Stomach (tissue), 8 donors: ENCODE measurements at regions not wholly inside any gene's neighbourhood (a gene's known extent, or its start where the extent isn't known, plus 50 kb on each side); places are given as distances from the start of the nearest gene placed in this dataset.

Source experiments
- DNase-seq, 2 donors: peaks; one replicate each; pipeline versions ENCODE4 v3.0.0 to v3.0.0-alpha.2; 2013 to 2019
- H3K27ac ChIP-seq, 5 donors: fragments of 200-600 bp in 4 of 5; sonication (generic) in 4 of 5; one replicate each; pipeline ENCODE4 v1.5.1; 2013 to 2019; ENCODE audit warnings: mild to moderate bottlenecking in 1 of 5, moderate library complexity in 1 of 5
- H3K27me3 ChIP-seq, 3 donors: fragments of 200-600 bp; sonication (generic); one replicate each; pipeline ENCODE4 v1.5.1; 2017 to 2019; ENCODE audit warnings: mixed run types in 1 of 3
- H3K36me3 ChIP-seq, 4 donors: fragments of 200-600 bp; sonication (generic); 1 replicate in 3 of 4; 2 replicates in 1 of 4; pipeline ENCODE4 v1.5.1; 2016 to 2019
- H3K4me1 ChIP-seq, 4 donors: fragments of 200-600 bp; sonication (generic); one replicate each; pipeline ENCODE4 v1.5.1; 2016 to 2019
- H3K4me3 ChIP-seq, 4 donors: fragments of 200-600 bp; sonication (generic) in 3 of 4; one replicate each; pipeline ENCODE4 v1.5.1; 2016 to 2019; ENCODE audit warnings: mild to moderate bottlenecking in 1 of 4
- H3K9me3 ChIP-seq, 4 donors: fragments of 200-600 bp; sonication (generic); one replicate each; pipeline ENCODE4 v1.5.1; 2016 to 2019
- EP300 ChIP-seq: sonication (generic); formaldehyde crosslinking; IDR thresholded peaks from one replicate; pipeline ENCODE4 v1.6.1; 2017; ENCODE audit warnings: antibody characterized with exemption
- POLR2A ChIP-seq, 4 donors: fragments of 450-650 bp; IDR thresholded peaks; one replicate each; pipeline ENCODE4 v1.6.1; 2016; ENCODE audit warnings: antibody characterized with exemption in 4 of 4, control low read depth in 2 of 4, mild to moderate bottlenecking in 1 of 4, moderate library complexity in 1 of 4
- POLR2AphosphoS5 ChIP-seq, 3 donors: sonication (generic); formaldehyde crosslinking; IDR thresholded peaks; one replicate each; pipeline ENCODE4 v1.6.1; 2016; ENCODE audit warnings: antibody characterized with exemption in 3 of 3
- WGBS, 5 donors: extraction: QIAGEN DNeasy Blood & Tissue Kit in 3 of 5; methylation state at CpG; one replicate each; pipeline versions ENCODE4 v1.1.5 to v1.1.7; 2013 to 2018; 5-methylcytosine and 5-hydroxymethylcytosine counted together
- intact Hi-C: fragments of 100-400 bp; cut with DNase I; formaldehyde crosslinking; loops from one replicate; pipeline ENCODE4 v1.15.1; 2023; ENCODE audit warnings: low total_unique reads
- TF ChIP-seq, protein P1 (sequence below), 7 experiments: fragments of 450-650 bp in 4 of 7; fragments of 200-600 bp in 3 of 7; sonication (generic) in 3 of 7; IDR thresholded peaks; one replicate each; pipeline ENCODE4 v1.5.1; 2016 to 2019; ENCODE audit warnings: antibody characterized with exemption in 7 of 7, control low read depth in 2 of 7, mild to moderate bottlenecking in 1 of 7
- donor health status: healthy with polysubstance abuse.
- donor health status: Bipolar disorder and iron deficiency.
- donor health status: healthy.

DNA sequence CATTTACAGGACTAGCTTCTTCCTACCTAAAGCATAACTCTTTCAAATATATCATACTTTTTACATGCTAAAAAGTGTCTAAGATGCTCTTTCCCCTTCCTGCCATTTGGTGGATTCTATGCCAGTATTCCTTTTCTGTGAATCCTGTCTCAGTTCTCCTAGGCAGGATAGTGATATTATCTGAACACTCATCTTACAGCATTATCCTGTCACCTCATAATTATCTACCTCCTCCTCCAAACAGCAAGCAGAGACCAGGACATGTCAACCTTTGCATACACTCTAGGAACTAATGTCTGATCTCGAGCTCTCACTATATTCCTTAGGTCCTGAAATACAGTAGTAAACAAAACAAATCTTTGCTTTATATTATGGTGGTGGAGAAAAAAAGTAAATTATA, 275.5 kb downstream of the FAM181B start:
- WGBS, 5 donors: 35 to 70% (median 52%) methylated on average over 1 of the region's 1 CpG
- no peak overlapping the region for H3K27ac ChIP-seq
- no peaks in the 10 kb centered on the region for H3K36me3 ChIP-seq
- intact Hi-C loops: no loop called here
- H3K27me3 ChIP-seq: no peaks in the 10 kb centered on the region
- DNase-seq: no peak
- no peaks in the 10 kb centered on the region for H3K9me3 ChIP-seq
- TF ChIP-seq, protein P1, sequence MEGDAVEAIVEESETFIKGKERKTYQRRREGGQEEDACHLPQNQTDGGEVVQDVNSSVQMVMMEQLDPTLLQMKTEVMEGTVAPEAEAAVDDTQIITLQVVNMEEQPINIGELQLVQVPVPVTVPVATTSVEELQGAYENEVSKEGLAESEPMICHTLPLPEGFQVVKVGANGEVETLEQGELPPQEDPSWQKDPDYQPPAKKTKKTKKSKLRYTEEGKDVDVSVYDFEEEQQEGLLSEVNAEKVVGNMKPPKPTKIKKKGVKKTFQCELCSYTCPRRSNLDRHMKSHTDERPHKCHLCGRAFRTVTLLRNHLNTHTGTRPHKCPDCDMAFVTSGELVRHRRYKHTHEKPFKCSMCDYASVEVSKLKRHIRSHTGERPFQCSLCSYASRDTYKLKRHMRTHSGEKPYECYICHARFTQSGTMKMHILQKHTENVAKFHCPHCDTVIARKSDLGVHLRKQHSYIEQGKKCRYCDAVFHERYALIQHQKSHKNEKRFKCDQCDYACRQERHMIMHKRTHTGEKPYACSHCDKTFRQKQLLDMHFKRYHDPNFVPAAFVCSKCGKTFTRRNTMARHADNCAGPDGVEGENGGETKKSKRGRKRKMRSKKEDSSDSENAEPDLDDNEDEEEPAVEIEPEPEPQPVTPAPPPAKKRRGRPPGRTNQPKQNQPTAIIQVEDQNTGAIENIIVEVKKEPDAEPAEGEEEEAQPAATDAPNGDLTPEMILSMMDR (IDR thresholded peaks at IDR 0.05): no peak
- TF ChIP-seq POLR2AphosphoS5 (IDR thresholded peaks at IDR 0.05): no peak
- TF ChIP-seq POLR2A (IDR thresholded peaks at IDR 0.05): no peak
- no peak overlapping the region for H3K4me3 ChIP-seq
- no peaks in the 10 kb centered on the region for H3K4me1 ChIP-seq

DNA sequence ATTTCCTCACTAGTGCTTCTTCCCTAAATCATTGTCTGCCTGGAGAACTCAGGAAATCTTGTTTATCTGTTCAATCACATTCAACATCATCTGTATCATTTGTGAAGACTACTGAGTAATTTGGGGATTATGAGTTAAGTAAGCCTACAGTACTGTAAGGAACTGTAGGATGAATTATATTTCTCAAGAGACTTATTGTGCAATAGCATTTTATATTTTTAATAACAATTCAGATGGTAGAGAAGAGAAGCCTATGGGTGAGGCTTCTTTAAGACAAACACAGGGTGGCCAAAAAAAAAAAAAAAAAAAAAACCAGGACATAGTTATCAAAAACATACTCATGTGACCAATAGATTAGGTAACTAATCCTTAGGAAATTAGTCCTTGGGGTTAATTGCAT, 282.7 kb downstream of the FAM181B start:
- Histone ChIP-seq H3K9me3 (no peaks in the 10 kb centered on the region), H3K4me3 (no peak overlapping the region), H3K4me1 (no peaks in the 10 kb centered on the region), H3K27ac (no peak overlapping the region), H3K36me3 (no peaks in the 10 kb centered on the region), H3K27me3 (no peaks in the 10 kb centered on the region)
- intact Hi-C loops: no loop called here
- TF ChIP-seq, protein P1 (IDR thresholded peaks at IDR 0.05): no peak
- TF ChIP-seq POLR2AphosphoS5 (IDR thresholded peaks at IDR 0.05) (no peak), EP300 (no peak), POLR2A (IDR thresholded peaks at IDR 0.05) (no peak)
- DNase-seq: no peak

DNA sequence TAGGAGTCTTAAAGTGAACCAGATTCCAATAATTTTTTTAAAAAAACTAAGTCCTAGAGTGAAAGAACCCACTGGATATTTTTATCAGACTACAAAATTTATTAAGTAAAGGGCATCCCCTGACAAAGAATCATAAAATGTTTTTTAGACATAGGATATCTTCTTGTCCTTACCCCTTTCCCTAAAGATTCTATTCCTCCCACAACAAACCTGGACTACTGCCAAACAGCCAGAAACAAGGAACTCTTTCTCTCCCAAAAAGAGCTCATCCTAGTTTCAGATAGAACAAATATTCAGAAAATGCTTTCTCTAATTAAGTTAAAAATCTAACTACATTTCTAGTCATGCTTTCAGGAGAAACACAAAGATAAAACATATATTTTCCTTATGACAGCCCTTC, 327.1 kb downstream of the FAM181B start:
- H3K4me3 ChIP-seq: no peak overlapping the region
- peaks cover 0 to 26% (median 15%) of the 10 kb centered on the region in 4 donors for H3K9me3 ChIP-seq
- H3K4me1 ChIP-seq: no peaks in the 10 kb centered on the region
- TF ChIP-seq EP300: no peak
- TF ChIP-seq POLR2A (IDR thresholded peaks at IDR 0.05): no peak
- TF ChIP-seq, protein P1 (IDR thresholded peaks at IDR 0.05): no peak
- TF ChIP-seq POLR2AphosphoS5 (IDR thresholded peaks at IDR 0.05): no peak
- no peaks in the 10 kb centered on the region for H3K27me3 ChIP-seq
- H3K36me3 ChIP-seq: no peaks in the 10 kb centered on the region
- no peak overlapping the region for H3K27ac ChIP-seq
- DNase-seq: peak in 1 of 2 donors; percentile 7
- intact Hi-C loops: no loop called here

DNA sequence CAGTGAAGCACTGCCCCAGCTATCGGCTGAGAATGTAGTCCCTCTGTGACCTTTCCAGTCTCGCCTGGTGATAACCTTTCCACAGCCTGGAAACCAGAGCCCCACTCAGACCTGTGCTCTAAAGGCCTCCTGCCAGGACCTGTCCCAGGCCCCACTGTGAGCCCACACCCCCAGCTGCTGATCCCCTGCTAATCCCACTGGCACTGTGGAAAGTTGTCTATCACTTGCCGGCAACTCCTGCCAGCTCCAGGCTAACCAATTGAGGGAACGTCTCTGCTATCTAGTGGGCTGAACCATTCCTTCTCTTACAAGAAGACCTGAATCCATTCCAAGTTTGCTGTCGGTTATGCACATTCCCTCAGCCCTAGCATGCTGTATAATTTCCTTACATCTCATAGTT, 328.2 kb downstream of the FAM181B start:
- H3K27me3 ChIP-seq: no peaks in the 10 kb centered on the region
- peak in 1 of 2 donors; percentile 14 for DNase-seq
- WGBS, 5 donors: 39 to 57% (median 43%) methylated on average over 5 of the region's 5 CpGs
- H3K4me3 ChIP-seq: no peak overlapping the region
- H3K9me3 ChIP-seq: peaks cover 0 to 21% (median 12%) of the 10 kb centered on the region in 4 donors
- H3K27ac ChIP-seq: no peak overlapping the region
- no peaks in the 10 kb centered on the region for H3K36me3 ChIP-seq
- intact Hi-C loops: no loop called here
- TF ChIP-seq, protein P1 (IDR thresholded peaks at IDR 0.05): no peak
- TF ChIP-seq EP300: no peak
- TF ChIP-seq POLR2AphosphoS5 (IDR thresholded peaks at IDR 0.05): no peak
- no peak for TF ChIP-seq POLR2A (IDR thresholded peaks at IDR 0.05)
- no peaks in the 10 kb centered on the region for H3K4me1 ChIP-seq
